RKO (cell line): ENCODE measurements at regions not wholly inside any gene's neighbourhood (a gene's known extent, or its start where the extent isn't known, plus 50 kb on each side); places are given as distances from the start of the nearest gene placed in this dataset.
"Not testable (repeated sequence)": the region's sequence is repeated elsewhere in the genome, so short reads cannot be mapped to it uniquely, and the experiment has no call there.

Experiments used
- DNase-seq: peaks from one replicate; pipeline ENCODE4 v3.0.0-alpha.2; 2016; ENCODE audit warnings: low spot score

GRCh38 chr3:180420016-180420415 lies 181.9 kb upstream of the TTC14 start:
- DNase-seq = no peak

- DNase-seq = peak; percentile 65
Measured at GRCh38 chr3:180420804-180421203, 181.2 kb upstream of the TTC14 start.

- no peak for DNase-seq
Measured at GRCh38 chr3:180421221-180421620, 180.7 kb upstream of the TTC14 start.

- DNase-seq = no peak
Measured at GRCh38 chr3:180421721-180422120, 180.2 kb upstream of the TTC14 start.

GRCh38 chr3:180424305-180424704 lies 177.7 kb upstream of the TTC14 start:
- DNase-seq = not testable (repeated sequence)

- no peak for DNase-seq
Measured at GRCh38 chr3:180430896-180431295, 171.1 kb upstream of the TTC14 start.

GRCh38 chr3:180433152-180433551 lies 168.8 kb upstream of the TTC14 start:
- DNase-seq = peak; percentile 92

GRCh38 chr3:180447136-180447535 lies 154.8 kb upstream of the TTC14 start:
- DNase-seq = no peak

GRCh38 chr3:180448407-180448806 lies 153.6 kb upstream of the TTC14 start:
- DNase-seq = not testable (repeated sequence)

GRCh38 chr3:180457225-180457624 lies 144.7 kb upstream of the TTC14 start:
- DNase-seq = no peak

- DNase-seq = no peak
Measured at GRCh38 chr3:180466401-180467011, 135.5 kb upstream of the TTC14 start.

GRCh38 chr3:180467177-180467576 lies 134.8 kb upstream of the TTC14 start:
- no peak for DNase-seq

- no peak for DNase-seq
Measured at GRCh38 chr3:180469149-180469548, 132.8 kb upstream of the TTC14 start.

GRCh38 chr3:180478695-180479094 lies 123.3 kb upstream of the TTC14 start:
- no peak for DNase-seq

GRCh38 chr3:180492047-180492446 lies 109.9 kb upstream of the TTC14 start:
- no peak for DNase-seq

- DNase-seq = no peak
Measured at GRCh38 chr3:180496995-180497394, 105.0 kb upstream of the TTC14 start.

- no peak for DNase-seq
Measured at GRCh38 chr3:180516368-180516767, 85.6 kb upstream of the TTC14 start.

GRCh38 chr3:180523040-180523439 lies 78.9 kb upstream of the TTC14 start:
- no peak for DNase-seq

- DNase-seq = no peak
Measured at GRCh38 chr3:180528843-180529242, 73.1 kb upstream of the TTC14 start.

GRCh38 chr3:180529778-180530177 lies 72.2 kb upstream of the TTC14 start:
- no peak for DNase-seq

GRCh38 chr3:180530276-180530675 lies 71.7 kb upstream of the TTC14 start:
- no peak for DNase-seq

- no peak for DNase-seq
Measured at GRCh38 chr3:180531303-180532278, 70.4 kb upstream of the TTC14 start.

GRCh38 chr3:180534828-180535227 lies 67.1 kb upstream of the TTC14 start:
- DNase-seq = no peak
